IMR-90 (cell line): ENCODE measurements at regions not wholly inside any gene's neighbourhood (a gene's known extent, or its start where the extent isn't known, plus 50 kb on each side); places are given as distances from the start of the nearest gene placed in this dataset.

Experiments used
- ATAC-seq: fragments of 200-7000 bp; cut with Tn5 transposase; 2 replicates; pipeline ENCODE4 v1.9.1; 2020; ENCODE audit warnings: low read depth, mild to moderate bottlenecking, moderate library complexity
- BruUV-seq: library from RNA; stranded (reverse); fragments of 400-500 nt; replicated peaks from 2 replicates; lab custom pipeline; 2021; lab: Mats Ljungman, UMichigan
- CTCF ChIA-PET: fragments of 300-600 bp; formaldehyde crosslinking; extraction: SDS; loops from one replicate; lab custom pipeline; 2021; ENCODE audit warnings: antibody characterized with exemption; lab: Yijun Ruan, JAX
- POLR2A ChIA-PET: fragments of 300-600 bp; sonication (Branson Sonifier 250); formaldehyde crosslinking; loops from one replicate; lab custom pipeline; 2022; ENCODE audit warnings: antibody characterized with exemption; ENCODE audit not compliant: unreplicated experiment; lab: Charles Lee
- DNase-seq: peaks from one replicate; pipeline ENCODE4 v3.0.0; 2013
- H2AFZ ChIP-seq: replicated peaks from 2 replicates; pipeline ENCODE3; 2013; ENCODE audit warnings: low read length, mild to moderate bottlenecking; ENCODE audit not compliant: poor library complexity
- H2AK5ac ChIP-seq: 2 replicates; pipeline ENCODE4 v1.6.1; 2013; ENCODE audit warnings: low read depth, low read length, inconsistent platforms
- H2AK9ac ChIP-seq: replicated peaks from 2 replicates; pipeline ENCODE3; 2013; ENCODE audit warnings: mild to moderate bottlenecking, low read depth, low read length, moderate library complexity; ENCODE audit not compliant: poor library complexity
- H2BK120ac ChIP-seq: 2 replicates; pipeline ENCODE4 v1.6.1; 2013; ENCODE audit warnings: low read depth, low read length, inconsistent platforms
- H2BK15ac ChIP-seq: 3 replicates; pipeline ENCODE4 v1.6.1; 2013; ENCODE audit warnings: low read depth, low read length, inconsistent platforms
- H2BK20ac ChIP-seq: 2 replicates; pipeline ENCODE4 v1.6.1; 2013; ENCODE audit warnings: low read depth, mild to moderate bottlenecking, inconsistent platforms, low read length, moderate library complexity
- H2BK5ac ChIP-seq: 2 replicates; pipeline ENCODE4 v1.6.1; 2013; ENCODE audit warnings: mild to moderate bottlenecking, low read depth, low read length, inconsistent platforms; ENCODE audit not compliant: poor library complexity, severe bottlenecking
- H3K14ac ChIP-seq: replicated peaks from 2 replicates; pipeline ENCODE4 v1.6.1; 2013; ENCODE audit warnings: low read depth, low read length, inconsistent platforms
- H3K18ac ChIP-seq: 2 replicates; pipeline ENCODE4 v1.6.1; 2013; ENCODE audit warnings: low read depth, low read length, control low read depth
- H3K23ac ChIP-seq: 2 replicates; pipeline ENCODE4 v1.6.1; 2013; ENCODE audit warnings: low read depth, low read length, inconsistent platforms
- H3K27ac ChIP-seq: 2 replicates; pipeline ENCODE4 v1.5.1; 2013; ENCODE audit warnings: mild to moderate bottlenecking, control low read depth, low read length; ENCODE audit not compliant: insufficient read depth
- H3K27me3 ChIP-seq: 2 replicates; pipeline ENCODE4 v1.6.1; 2013; ENCODE audit warnings: low read length; ENCODE audit not compliant: control insufficient read depth, insufficient read depth
- H3K36me3 ChIP-seq: 2 replicates; pipeline ENCODE4 v1.6.1; 2013; ENCODE audit warnings: low read length, mixed read lengths; ENCODE audit not compliant: control insufficient read depth, insufficient read depth
- H3K4ac ChIP-seq: 2 replicates; pipeline ENCODE4 v1.6.1; 2013; ENCODE audit warnings: low read depth, low read length, inconsistent platforms
- H3K4me1 ChIP-seq: 2 replicates; pipeline ENCODE4 v1.6.1; 2013; ENCODE audit warnings: low read length, mixed read lengths; ENCODE audit not compliant: control insufficient read depth, insufficient read depth
- H3K4me2 ChIP-seq: 2 replicates; pipeline ENCODE4 v1.6.1; 2013; ENCODE audit warnings: low read depth, mild to moderate bottlenecking, control low read depth, low read length, moderate library complexity
- H3K4me3 ChIP-seq: 2 replicates; pipeline ENCODE4 v1.5.1; 2013; ENCODE audit warnings: low read depth, mild to moderate bottlenecking, control low read depth, low read length, moderate library complexity; ENCODE audit not compliant: insufficient read depth
- H3K56ac ChIP-seq: 2 replicates; pipeline ENCODE4 v1.6.1; 2013; ENCODE audit warnings: low read length, inconsistent platforms; ENCODE audit not compliant: insufficient read depth; ENCODE audit errors: extremely low read depth
- H3K79me1 ChIP-seq, 2 experiments: 2 replicates each; pipeline ENCODE4 v1.6.1; 2013; ENCODE audit warnings: low read length in 2 of 2, inconsistent platforms in 1 of 2, low read depth in 1 of 2
- H3K9ac ChIP-seq: 2 replicates; pipeline ENCODE4 v1.6.1; 2013; ENCODE audit warnings: low read depth, low read length, control low read depth
- H3K9me1 ChIP-seq: 2 replicates; pipeline ENCODE4 v1.6.1; 2013; ENCODE audit warnings: low read length, inconsistent platforms; ENCODE audit not compliant: insufficient read depth
- H3K9me3 ChIP-seq: 2 replicates; pipeline ENCODE4 v1.6.1; 2013; ENCODE audit warnings: low read length; ENCODE audit not compliant: control insufficient read depth, insufficient read depth
- H4K20me1 ChIP-seq: 2 replicates; pipeline ENCODE4 v1.6.1; 2013; ENCODE audit warnings: low read length, inconsistent platforms; ENCODE audit not compliant: insufficient read depth
- H4K5ac ChIP-seq: 2 replicates; pipeline ENCODE4 v1.6.1; 2013; ENCODE audit warnings: mild to moderate bottlenecking, low read depth, low read length, control low read depth
- H4K8ac ChIP-seq, 2 experiments: 2 replicates each; pipeline ENCODE4 v1.6.1; 2013; ENCODE audit warnings: low read depth in 2 of 2, low read length in 2 of 2, control low read depth in 1 of 2, inconsistent platforms in 1 of 2
- H4K91ac ChIP-seq: 2 replicates; pipeline ENCODE4 v1.6.1; 2013; ENCODE audit warnings: low read depth, low read length, inconsistent platforms; ENCODE audit not compliant: insufficient read depth
- BHLHE40 ChIP-seq: fragments of 150-350 bp; IDR thresholded peaks from 2 replicates; pipeline ENCODE4 v1.6.1; 2016; ENCODE audit warnings: mild to moderate bottlenecking, low read depth, low read length
- CEBPB ChIP-seq: IDR thresholded peaks from 2 replicates; pipeline ENCODE4 v1.6.1; 2012; ENCODE audit warnings: low read depth, low read length, improper control_type of control experiment
- CHD1 ChIP-seq: IDR thresholded peaks from 2 replicates; pipeline ENCODE4 v1.6.1; 2012; ENCODE audit warnings: low read depth, low read length, improper control_type of control experiment
- FOS ChIP-seq: fragments of 150-350 bp; IDR thresholded peaks from 2 replicates; pipeline ENCODE4 v1.6.1; 2016; ENCODE audit warnings: low read depth, low read length
- MAFK ChIP-seq: IDR thresholded peaks from 2 replicates; pipeline ENCODE4 v1.6.1; 2012; ENCODE audit warnings: low read depth, low read length, improper control_type of control experiment
- MAZ ChIP-seq: IDR thresholded peaks from 2 replicates; pipeline ENCODE4 v1.6.1; 2012; ENCODE audit warnings: low read depth, mild to moderate bottlenecking, low read length, improper control_type of control experiment, moderate library complexity, borderline replicate concordance
- MXI1 ChIP-seq: IDR thresholded peaks from 2 replicates; pipeline ENCODE4 v1.6.1; 2012; ENCODE audit warnings: low read depth, mild to moderate bottlenecking, low read length, moderate library complexity, borderline replicate concordance
- NFE2L2 ChIP-seq: fragments of 150-350 bp; IDR thresholded peaks from 2 replicates; pipeline ENCODE4 v1.6.1; 2016; ENCODE audit warnings: low read depth, mild to moderate bottlenecking, low read length
- POLR2A ChIP-seq: IDR thresholded peaks from 2 replicates; pipeline ENCODE4 v1.6.1; 2012; ENCODE audit warnings: mild to moderate bottlenecking, low read depth, low read length
- RAD21 ChIP-seq: IDR thresholded peaks from 2 replicates; pipeline ENCODE4 v1.6.1; 2012; ENCODE audit warnings: low read length, improper control_type of control experiment
- RCOR1 ChIP-seq: IDR thresholded peaks from 2 replicates; pipeline ENCODE4 v1.6.1; 2012; ENCODE audit warnings: mild to moderate bottlenecking, low read length, improper control_type of control experiment; ENCODE audit not compliant: insufficient replicate concordance
- RFX5 ChIP-seq: IDR thresholded peaks from 2 replicates; pipeline ENCODE4 v1.8.0; 2012; ENCODE audit warnings: low read depth, mild to moderate bottlenecking, low read length, moderate library complexity
- SMC3 ChIP-seq: fragments of 150-350 bp; IDR thresholded peaks from 2 replicates; pipeline ENCODE4 v1.6.1; 2016; ENCODE audit warnings: low read depth, mild to moderate bottlenecking, antibody characterized with exemption, low read length, moderate library complexity
- WGBS, 2 experiments: methylation state at CpG; one replicate each; pipeline versions ENCODE4 v1.1.5 to v1.1.7; 2013; ENCODE audit warnings: missing lambda C conversion rate in 2 of 2; ENCODE audit not compliant: insufficient read length in 1 of 2; ENCODE audit errors: extremely low coverage in 2 of 2; 5-methylcytosine and 5-hydroxymethylcytosine counted together
- dilution Hi-C: fragments of 300-500 bp; cut with HindIII; formaldehyde crosslinking; loops from one replicate; pipeline ENCODE4 v1.14.3; 2018; ENCODE audit warnings: low sequenced_read_pairs; ENCODE audit not compliant: unreplicated experiment
- in situ Hi-C: fragments of 300-500 bp; cut with MboI; formaldehyde crosslinking; loops from 3 replicates; pipeline ENCODE4 v1.14.3; 2019; ENCODE audit warnings: low sequenced_read_pairs, inconsistent platforms, mixed read lengths
- intact Hi-C: fragments of 100-400 bp; cut with micrococcal nuclease; formaldehyde crosslinking; loops from 2 replicates; pipeline ENCODE4 v1.10.0; 2022
- TF ChIP-seq, protein P1 (sequence below): fragments of 150-350 bp; IDR thresholded peaks from 2 replicates; pipeline ENCODE4 v1.6.1; 2016; ENCODE audit warnings: low read depth, mild to moderate bottlenecking, low read length, moderate library complexity, borderline replicate concordance
- TF ChIP-seq, protein P2 (sequence below): conservative IDR thresholded peaks from 2 replicates; pipeline ENCODE4 v1.5.1; 2012; ENCODE audit warnings: mild to moderate bottlenecking, low read depth, low read length, improper control_type of control experiment
- TF ChIP-seq, protein P3 (sequence below): fragments of 150-350 bp; IDR thresholded peaks from 2 replicates; pipeline ENCODE4 v1.6.1; 2017; ENCODE audit warnings: mild to moderate bottlenecking, antibody characterized with exemption, low read length, low read depth

DNA sequence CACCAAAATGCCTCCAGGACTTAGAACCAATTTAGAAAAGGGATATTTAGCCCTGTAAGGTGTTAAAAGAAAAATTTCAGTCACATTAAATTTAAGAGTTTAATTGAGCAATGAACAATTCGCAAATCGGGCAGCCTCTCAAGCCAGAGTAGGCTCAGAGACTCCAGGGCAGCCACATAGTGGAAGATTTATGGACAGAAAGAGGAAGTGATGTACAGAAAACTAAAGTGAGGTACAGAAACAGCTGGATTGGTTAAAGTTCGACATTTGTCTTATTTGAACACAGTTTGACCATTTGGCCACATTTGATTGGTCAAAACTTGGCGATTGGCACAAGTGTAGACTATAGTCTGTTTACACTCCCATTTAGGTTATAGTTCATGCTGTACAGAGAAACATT, 525.9 kb upstream of the ZNF608 start:
- POLR2A ChIA-PET, result no interaction called here
- TF ChIP-seq NFE2L2, result no peak
- TF ChIP-seq SMC3, result no peak
- no peak for TF ChIP-seq BHLHE40
- TF ChIP-seq MAZ, result no peak
- TF ChIP-seq CHD1, result no peak
- no peak for TF ChIP-seq RCOR1
- TF ChIP-seq FOS, result no peak
- no peak for TF ChIP-seq MXI1
- no peak for TF ChIP-seq RFX5
- TF ChIP-seq, protein P1, sequence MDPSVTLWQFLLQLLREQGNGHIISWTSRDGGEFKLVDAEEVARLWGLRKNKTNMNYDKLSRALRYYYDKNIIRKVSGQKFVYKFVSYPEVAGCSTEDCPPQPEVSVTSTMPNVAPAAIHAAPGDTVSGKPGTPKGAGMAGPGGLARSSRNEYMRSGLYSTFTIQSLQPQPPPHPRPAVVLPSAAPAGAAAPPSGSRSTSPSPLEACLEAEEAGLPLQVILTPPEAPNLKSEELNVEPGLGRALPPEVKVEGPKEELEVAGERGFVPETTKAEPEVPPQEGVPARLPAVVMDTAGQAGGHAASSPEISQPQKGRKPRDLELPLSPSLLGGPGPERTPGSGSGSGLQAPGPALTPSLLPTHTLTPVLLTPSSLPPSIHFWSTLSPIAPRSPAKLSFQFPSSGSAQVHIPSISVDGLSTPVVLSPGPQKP, result no peak
- TF ChIP-seq CEBPB, result no peak
- TF ChIP-seq RAD21, result no peak
- TF ChIP-seq, protein P2, sequence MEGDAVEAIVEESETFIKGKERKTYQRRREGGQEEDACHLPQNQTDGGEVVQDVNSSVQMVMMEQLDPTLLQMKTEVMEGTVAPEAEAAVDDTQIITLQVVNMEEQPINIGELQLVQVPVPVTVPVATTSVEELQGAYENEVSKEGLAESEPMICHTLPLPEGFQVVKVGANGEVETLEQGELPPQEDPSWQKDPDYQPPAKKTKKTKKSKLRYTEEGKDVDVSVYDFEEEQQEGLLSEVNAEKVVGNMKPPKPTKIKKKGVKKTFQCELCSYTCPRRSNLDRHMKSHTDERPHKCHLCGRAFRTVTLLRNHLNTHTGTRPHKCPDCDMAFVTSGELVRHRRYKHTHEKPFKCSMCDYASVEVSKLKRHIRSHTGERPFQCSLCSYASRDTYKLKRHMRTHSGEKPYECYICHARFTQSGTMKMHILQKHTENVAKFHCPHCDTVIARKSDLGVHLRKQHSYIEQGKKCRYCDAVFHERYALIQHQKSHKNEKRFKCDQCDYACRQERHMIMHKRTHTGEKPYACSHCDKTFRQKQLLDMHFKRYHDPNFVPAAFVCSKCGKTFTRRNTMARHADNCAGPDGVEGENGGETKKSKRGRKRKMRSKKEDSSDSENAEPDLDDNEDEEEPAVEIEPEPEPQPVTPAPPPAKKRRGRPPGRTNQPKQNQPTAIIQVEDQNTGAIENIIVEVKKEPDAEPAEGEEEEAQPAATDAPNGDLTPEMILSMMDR, result no peak
- no peak for TF ChIP-seq MAFK
- TF ChIP-seq POLR2A, result no peak
- TF ChIP-seq, protein P3, sequence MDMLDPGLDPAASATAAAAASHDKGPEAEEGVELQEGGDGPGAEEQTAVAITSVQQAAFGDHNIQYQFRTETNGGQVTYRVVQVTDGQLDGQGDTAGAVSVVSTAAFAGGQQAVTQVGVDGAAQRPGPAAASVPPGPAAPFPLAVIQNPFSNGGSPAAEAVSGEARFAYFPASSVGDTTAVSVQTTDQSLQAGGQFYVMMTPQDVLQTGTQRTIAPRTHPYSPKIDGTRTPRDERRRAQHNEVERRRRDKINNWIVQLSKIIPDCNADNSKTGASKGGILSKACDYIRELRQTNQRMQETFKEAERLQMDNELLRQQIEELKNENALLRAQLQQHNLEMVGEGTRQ, result no peak
- Histone ChIP-seq H3K36me3 (no peaks in the 10 kb centered on the region), H3K23ac (no peak overlapping the region), H3K27ac (no peak overlapping the region), H3K4me2 (no peak overlapping the region), H2BK20ac (no peak overlapping the region), H4K5ac (no peak overlapping the region), H3K79me1 (no peaks in the 10 kb centered on the region), H2AK9ac (no peak overlapping the region), H3K4ac (no peak overlapping the region), H4K20me1 (no peaks in the 10 kb centered on the region), H2BK5ac (no peak overlapping the region), H3K9ac (no peak overlapping the region), H2AK5ac (no peak overlapping the region), H3K4me1 (peaks cover 4% of the 10 kb centered on the region), H3K9me1 (0 out of 2 replicates have a peak, but pooled peaks cover 2% of the 10 kb centered on the region), H4K8ac (no peak overlapping the region), H4K91ac (no peak overlapping the region), H3K27me3 (no peaks in the 10 kb centered on the region), H3K9me3 (no peaks in the 10 kb centered on the region), H2AFZ (no peak overlapping the region), H3K18ac (no peak overlapping the region), H3K56ac (no peak overlapping the region), H3K14ac (no peak overlapping the region), H2BK15ac (no peak overlapping the region), H2BK120ac (no peak overlapping the region), H3K4me3 (no peak overlapping the region)
- DNase-seq (no peak), ATAC-seq (no peak)
- CTCF ChIA-PET, result no interaction called here
- no CpG with 5 or more reads among the region's 4 CpGs for WGBS, 2 experiments
- dilution Hi-C loops, result no loop called here
- BruUV-seq, result no TSS peak
- intact Hi-C loops, result no loop called here
- in situ Hi-C loops, result no loop called here
